ENCODE measurements at regions not wholly inside any gene's neighbourhood (a gene's known extent, or its start where the extent isn't known, plus 50 kb on each side); places are given as distances from the start of the nearest gene placed in this dataset.

DNA sequence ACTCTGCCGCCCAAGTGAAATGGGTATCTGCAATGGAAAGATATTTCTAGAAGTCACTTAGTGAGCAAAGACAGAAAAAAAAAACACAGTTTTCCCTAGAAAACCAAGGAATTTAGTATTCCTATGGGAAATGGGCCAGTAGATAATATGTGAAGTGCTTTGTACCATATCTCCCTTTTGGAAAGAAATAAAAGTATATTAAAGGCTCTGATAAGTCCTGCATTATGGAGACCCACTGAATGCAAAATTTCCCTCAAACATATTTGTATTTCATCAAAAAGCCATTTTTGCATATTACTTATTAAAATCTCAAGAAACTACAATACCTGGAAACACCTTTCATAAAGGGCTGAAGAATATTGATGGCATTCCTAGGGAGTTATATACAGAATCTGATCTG is 51.6 kb upstream of the DYNLRB2 start:
- intact Hi-C loops (cut with DNase I), result no loop called here
- ATAC-seq (no peak), DNase-seq (no peak)

DNA sequence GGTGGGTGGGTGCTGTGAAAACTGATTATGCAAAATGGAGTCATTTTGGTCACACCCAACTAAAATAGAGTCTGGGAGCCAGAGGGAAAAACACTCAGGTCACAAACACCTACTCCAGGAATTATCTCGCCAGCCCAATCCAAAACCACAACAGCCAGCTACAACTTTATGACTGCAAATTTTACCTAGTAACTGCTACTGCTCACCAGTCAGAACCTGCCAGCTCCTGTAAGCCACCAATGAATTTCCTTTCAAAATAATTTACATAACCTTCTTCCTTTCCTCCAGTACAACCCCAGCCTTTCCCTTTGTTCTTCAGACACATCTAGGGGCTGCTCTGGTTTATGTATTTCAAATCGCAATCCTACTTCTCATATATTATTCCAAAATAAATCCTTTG is 52.6 kb upstream of the DYNLRB2 start:
- DNase-seq (no peak), ATAC-seq (no peak)
- intact Hi-C loops (cut with DNase I), result no loop called here

DNA sequence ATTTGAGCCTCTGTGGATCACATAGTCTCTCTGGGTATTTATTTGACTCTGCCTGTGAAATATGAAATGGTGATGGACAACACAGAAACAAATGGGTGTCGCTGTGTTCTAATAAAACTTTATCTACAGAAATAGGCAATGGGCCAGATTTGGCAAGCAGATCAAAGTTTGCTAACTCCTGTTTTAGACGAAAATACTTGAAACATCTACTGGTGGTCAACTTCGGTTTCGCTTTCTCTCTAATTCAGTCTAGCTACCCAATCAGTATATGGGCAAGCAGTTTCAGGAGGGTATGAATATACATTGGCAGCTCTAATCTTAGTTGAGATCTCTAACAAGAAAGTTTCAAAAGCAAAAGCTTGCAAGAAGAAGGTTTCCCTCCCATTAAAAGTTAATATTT is 60.1 kb upstream of the DYNLRB2 start:
- DNase-seq (no peak), ATAC-seq (no peak)
- intact Hi-C loops (cut with DNase I), result no loop called here

DNA sequence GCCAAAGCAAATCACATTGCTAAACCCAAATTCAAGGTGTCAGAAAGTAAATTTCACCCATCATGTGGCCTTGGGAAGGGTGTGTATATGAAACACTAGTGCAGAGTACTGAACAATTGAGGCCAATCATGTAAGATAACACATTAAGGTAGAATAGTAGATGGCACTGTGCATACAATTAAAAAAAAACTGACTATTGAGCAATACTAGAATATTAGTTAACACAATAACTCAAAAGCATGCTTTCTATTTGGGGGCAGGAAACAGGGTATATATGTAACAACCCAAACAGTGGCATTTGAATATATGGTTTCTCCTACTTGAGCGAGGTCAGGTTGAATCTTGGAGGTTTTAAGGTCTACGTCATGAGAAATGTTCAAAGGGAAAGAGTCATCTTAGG is 63.0 kb upstream of the DYNLRB2 start:
- intact Hi-C loops (cut with DNase I), result no loop called here
- DNase-seq, result no peak
- ATAC-seq, result no peak

GRCh38 chr16:80468029-80468428 is 72.8 kb upstream of the DYNLRB2 start:
- intact Hi-C loops (cut with DNase I), result no loop called here
- no peak for ATAC-seq
- DNase-seq, result no peak

DNA sequence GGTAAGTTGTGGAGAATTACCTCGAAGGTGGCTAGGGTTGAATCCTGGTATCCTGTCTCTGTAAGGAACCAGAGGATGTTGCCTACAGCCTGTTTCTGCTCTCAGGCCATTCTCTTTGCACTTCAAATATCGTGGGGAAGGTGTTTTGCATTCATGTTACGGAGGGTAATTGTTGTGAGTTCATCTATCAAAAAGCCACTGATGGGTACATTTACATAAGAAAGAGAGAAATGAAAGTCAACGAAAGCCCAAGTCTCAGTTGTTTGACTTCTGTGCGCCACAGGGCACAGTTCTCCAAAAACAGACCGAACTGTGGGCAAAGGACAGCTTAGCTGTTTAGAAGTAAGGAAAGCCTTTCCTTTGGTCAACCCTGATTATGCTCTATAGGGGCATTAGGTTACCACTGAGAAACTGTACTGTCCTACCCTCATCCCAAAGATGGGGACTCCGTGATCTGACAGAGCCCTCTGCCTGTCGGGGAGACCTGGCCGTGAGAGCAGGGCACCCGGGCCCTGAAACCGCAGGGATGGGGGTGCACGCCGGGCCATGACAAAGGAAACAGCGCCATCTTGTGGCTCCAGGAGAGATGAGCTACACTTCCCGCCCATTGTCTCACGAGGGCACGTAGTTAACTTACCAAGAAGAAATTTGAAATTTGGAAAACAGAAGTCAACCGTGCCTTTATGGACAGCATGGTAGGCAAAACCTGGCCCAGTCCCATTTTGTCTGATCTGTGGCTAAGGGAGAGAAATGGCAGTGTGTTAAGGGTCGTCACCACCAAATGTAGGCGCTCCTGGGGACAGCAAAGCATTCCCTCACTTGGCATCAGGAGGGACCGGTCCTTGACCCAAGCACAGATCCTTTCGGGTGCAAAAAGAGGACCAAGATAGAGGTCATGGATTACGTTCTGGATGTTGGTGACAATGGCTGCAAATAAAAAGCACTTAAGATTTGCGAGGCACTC is 74.5 kb upstream of the DYNLRB2 start:
- intact Hi-C loops (cut with DNase I), result no loop called here
- DNase-seq (peak; percentile 65), ATAC-seq (peak; percentile 78)

DNA sequence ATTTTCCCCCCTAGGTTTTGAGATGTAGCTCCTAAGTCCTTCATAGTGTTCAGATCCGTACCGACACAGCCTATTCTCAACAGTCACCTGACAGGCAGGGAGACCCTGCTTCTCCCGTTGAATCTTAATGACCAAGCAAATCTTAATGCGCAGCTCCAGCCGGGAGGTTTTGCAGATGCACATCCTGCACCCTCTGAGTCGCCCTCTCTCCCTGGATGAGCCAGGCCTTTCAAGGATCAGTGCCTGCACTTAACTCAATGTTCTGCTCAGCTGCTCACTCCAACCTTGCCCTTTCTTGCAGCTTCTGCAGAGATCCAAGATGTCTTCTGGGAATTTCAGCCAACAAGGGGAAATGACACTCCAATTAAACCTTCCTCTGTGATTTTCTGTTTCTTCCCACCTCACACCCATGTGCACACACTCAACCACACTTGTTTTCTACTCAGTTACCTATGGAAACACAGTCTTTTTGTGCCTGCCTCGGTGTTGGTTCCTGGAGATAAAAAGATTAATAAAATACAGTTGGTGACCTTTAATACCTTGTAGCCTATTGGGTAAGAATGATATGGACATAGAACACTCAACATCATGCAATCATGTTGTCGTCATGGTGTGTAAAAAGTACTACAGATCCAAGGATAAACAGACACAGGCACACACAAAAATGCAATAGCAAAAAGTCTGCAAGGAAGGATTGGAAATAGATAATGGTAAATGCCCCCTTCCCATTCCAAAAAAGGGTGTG is 76.9 kb upstream of the DYNLRB2 start:
- intact Hi-C loops (cut with DNase I), result no loop called here
- no peak for DNase-seq
- ATAC-seq, result no peak

- no peak for DNase-seq
- no peak for ATAC-seq
- intact Hi-C loops (cut with DNase I), result no loop called here
Observed at GRCh38 chr16:80463326-80463725, 77.5 kb upstream of the DYNLRB2 start.

- no peak for ATAC-seq
- intact Hi-C loops (cut with DNase I), result no loop called here
- no peak for DNase-seq
Observed at GRCh38 chr16:80462917-80463316, 77.9 kb upstream of the DYNLRB2 start.

DNA sequence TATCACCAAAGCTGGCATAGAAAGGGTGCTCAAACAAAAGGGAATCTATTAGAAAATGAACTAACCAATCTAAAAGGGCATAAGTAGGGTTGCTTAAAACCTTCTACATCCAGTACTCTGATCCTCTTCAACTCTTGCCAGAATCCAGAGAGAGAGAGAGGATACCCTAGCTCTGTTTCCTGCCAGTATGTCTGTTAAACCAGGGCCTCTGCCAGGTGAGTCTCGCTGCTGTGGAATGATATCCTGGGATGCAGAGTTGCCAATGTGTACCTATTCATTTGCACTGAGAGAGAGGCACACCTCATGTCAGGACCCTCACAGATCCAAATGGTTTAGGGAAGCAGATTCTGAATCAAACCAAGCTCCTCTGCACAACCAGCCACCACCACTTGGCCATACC is 79.8 kb upstream of the DYNLRB2 start:
- ATAC-seq, result no peak
- no peak for DNase-seq
- intact Hi-C loops (cut with DNase I), result no loop called here

GRCh38 chr16:80459966-80460365 is 80.8 kb upstream of the DYNLRB2 start:
- intact Hi-C loops (cut with DNase I), result no loop called here
- DNase-seq (no peak), ATAC-seq (peak in 1 of 2 donors; percentile 70)

GRCh38 chr16:80459331-80459777 is 81.4 kb upstream of the DYNLRB2 start:
- ATAC-seq, result peak; percentile 50 to 87

GRCh38 chr16:80457871-80458270 is 82.9 kb upstream of the DYNLRB2 start:
- ATAC-seq (no peak), DNase-seq (no peak)
- intact Hi-C loops (cut with DNase I), result no loop called here

More at GRCh38 chr16:80459331-80459777, 81.4 kb upstream of the DYNLRB2 start:
- intact Hi-C loops (cut with DNase I), result no loop called here
- DNase-seq, result peak; percentile 37

GRCh38 chr16:80454802-80455201 is 86.0 kb upstream of the DYNLRB2 start:
- ATAC-seq, result no peak
- no peak for DNase-seq
- intact Hi-C loops (cut with DNase I), result no loop called here

- intact Hi-C loops (cut with DNase I), result no loop called here
- DNase-seq (no peak), ATAC-seq (no peak)
Observed at GRCh38 chr16:80449392-80449791, 91.4 kb upstream of the DYNLRB2 start.

DNA sequence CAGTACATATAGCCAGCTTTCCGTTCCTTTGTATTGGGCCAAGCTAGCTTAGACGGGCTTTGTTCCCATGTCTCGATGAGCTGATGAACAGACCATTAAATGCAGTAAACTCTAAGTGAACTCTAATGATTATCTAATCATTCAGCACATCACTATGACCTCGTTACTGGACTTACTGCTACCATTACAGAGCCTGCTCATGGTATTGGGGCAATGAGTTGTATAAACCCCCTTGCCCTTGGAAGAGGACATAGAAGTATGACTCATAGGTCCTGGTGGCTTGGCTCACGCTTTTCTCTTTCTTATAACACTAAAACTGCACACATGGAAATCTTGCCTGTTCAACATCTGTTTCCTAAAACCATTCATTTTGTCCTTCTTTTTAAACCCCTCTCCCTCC is 93.6 kb upstream of the DYNLRB2 start:
- ATAC-seq (no peak), DNase-seq (no peak)
- intact Hi-C loops (cut with DNase I), result no loop called here

GRCh38 chr16:80442779-80443178 is 98.0 kb upstream of the DYNLRB2 start:
- DNase-seq, result no peak
- ATAC-seq, result no peak
- intact Hi-C loops (cut with DNase I), result no loop called here

DNA sequence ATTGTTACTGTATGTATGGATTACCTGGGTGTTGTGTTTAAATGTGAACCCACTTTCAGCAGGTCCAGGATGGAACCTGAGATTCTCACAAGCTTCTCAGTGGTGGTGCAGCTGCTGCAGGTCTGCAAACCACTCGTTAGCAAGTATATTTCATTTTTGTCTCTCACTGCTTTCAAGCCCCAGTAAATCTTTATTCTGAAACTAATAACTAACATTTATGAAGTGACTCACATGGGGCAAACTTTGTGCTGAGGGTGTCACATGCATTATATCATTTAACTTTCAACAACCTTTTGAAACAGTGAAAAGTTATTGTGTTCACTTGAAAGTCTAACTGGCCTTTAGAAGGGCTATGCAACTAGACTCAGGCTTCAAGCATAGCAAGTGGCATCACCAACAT is 98.9 kb upstream of the DYNLRB2 start:
- ATAC-seq, result no peak
- intact Hi-C loops (cut with DNase I), result no loop called here

DNA sequence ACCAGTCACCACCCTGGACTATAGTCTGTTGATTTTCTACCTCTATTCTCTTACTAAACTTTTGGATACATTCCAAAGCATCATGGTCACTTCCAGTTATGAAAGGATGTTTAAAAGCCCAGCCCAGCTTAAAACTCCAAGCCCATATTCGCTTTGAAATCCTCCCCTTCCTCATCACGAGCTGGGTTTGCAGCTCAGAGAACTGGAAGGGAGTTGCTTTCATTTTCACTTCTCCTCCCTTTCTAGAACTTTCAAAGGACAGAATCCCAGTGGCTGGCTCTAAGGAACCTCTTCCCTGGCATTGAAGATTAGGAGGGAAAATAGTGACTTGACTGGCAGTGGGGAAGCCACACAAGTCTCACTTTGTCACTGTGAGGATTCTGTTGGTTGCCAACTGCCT is 100.1 kb upstream of the DYNLRB2 start:
- intact Hi-C loops (cut with DNase I), result no loop called here
- DNase-seq (no peak), ATAC-seq (no peak)

More for the DNA sequence above, 98.9 kb upstream of the DYNLRB2 start:
- no peak for DNase-seq

DNA sequence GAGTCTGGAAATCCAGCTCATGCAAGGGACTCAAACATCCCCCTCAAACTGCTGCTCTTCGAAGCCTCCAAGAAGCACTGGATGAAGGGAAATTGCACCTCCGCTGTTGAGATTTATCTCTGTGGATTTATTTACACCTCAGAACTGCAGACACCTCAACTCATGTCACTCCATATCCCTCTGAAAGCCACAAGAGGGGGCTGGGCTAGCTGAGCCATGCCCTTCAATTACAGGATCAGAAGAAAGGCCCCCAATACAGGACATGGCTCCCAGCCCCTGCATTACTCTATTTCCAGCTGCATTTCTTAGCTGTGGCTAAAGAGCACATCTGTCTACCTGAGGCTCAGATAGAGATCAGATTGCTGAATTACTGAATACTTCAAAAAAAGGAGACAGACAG is 103.1 kb upstream of the DYNLRB2 start:
- DNase-seq (no peak), ATAC-seq (no peak)
- intact Hi-C loops (cut with DNase I), result no loop called here
